HG02759 (cell line): ENCODE measurements at regions not wholly inside any gene's neighbourhood (a gene's known extent, or its start where the extent isn't known, plus 50 kb on each side); places are given as distances from the start of the nearest gene placed in this dataset.
"Not testable (repeated sequence)": the region's sequence is repeated elsewhere in the genome, so short reads cannot be mapped to it uniquely, and the experiment has no call there.

Experiments used
- ATAC-seq: cut with Tn5 transposase; IDR thresholded peaks from one replicate; pipeline ENCODE4 v1.9.1; 2021; ENCODE audit warnings: mild to moderate bottlenecking, moderate library complexity; ENCODE audit not compliant: unreplicated experiment

- ATAC-seq = no peak
Observed at GRCh38 chr2:39487398-39488250, 50.5 kb upstream of the MAP4K3 start.

- no peak for ATAC-seq
Observed at GRCh38 chr2:39488450-39488849, 51.4 kb upstream of the MAP4K3 start.

DNA sequence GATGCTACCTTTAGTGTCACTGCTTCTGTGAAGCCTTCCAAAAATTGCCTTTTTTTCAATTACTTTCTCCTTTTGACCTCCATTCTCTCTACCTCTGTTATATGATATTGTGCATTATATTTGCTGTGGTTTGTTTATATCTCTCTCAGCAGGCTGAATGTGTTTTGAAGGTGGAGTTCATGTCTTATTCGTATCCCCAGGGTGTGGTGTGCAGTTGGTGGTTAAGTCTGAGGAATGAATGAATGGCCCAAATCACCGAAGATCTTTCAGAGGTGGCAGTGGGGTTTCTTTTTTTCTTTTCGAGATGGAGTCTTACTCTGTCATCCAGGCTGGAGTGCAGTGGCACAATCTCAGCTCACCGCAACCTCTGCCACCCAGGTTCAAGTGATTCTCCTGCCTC is 53.5 kb upstream of the MAP4K3 start:
- ATAC-seq = no peak

GRCh38 chr2:39491653-39492052 is 54.6 kb upstream of the MAP4K3 start:
- peak; percentile 13 for ATAC-seq

DNA sequence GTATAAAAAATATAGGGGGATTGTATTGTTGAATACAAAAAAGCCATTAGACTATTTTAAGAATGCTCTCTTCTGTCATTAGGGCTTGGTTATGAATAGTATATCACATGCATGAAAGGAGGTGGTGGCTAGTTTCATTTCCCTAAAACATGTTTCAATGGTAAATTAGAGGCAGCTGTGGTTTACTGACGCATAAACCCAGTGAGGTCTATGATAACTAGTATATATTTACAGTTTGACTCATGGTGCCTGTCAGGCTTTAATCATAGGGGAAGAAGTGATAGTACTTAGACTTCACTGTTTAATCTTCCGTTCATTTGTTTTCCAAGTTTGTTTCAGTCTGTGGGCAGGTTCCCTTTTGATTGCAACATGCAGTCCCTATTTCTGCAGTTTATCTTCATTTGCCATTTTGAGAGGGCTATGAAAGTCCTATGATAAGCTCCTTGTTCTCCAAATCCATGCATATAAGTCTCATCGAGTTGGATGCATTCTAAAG is 55.1 kb upstream of the MAP4K3 start:
- ATAC-seq = peak; percentile 93

DNA sequence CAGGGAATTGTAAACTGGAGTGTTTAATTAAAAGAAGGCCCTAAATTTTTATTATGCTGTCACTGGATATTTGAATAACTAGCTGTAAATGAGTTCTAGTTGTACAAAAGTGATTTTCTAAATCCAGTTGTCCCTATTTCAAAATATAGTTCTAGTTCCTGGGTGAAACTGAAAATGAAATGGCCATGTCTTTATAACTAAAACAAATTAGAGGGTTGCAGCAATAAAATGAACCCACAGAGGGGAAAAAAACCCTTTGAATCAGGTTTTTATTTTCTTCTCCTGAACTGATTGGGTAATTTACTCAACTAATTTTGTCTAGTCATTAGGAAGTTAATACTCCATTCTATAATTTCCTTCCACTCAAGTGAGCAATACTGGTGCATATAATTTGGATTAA is 55.6 kb upstream of the MAP4K3 start:
- ATAC-seq = no peak

- ATAC-seq = peak; percentile 67
Observed at GRCh38 chr2:39494784-39495251, 57.7 kb upstream of the MAP4K3 start.

DNA sequence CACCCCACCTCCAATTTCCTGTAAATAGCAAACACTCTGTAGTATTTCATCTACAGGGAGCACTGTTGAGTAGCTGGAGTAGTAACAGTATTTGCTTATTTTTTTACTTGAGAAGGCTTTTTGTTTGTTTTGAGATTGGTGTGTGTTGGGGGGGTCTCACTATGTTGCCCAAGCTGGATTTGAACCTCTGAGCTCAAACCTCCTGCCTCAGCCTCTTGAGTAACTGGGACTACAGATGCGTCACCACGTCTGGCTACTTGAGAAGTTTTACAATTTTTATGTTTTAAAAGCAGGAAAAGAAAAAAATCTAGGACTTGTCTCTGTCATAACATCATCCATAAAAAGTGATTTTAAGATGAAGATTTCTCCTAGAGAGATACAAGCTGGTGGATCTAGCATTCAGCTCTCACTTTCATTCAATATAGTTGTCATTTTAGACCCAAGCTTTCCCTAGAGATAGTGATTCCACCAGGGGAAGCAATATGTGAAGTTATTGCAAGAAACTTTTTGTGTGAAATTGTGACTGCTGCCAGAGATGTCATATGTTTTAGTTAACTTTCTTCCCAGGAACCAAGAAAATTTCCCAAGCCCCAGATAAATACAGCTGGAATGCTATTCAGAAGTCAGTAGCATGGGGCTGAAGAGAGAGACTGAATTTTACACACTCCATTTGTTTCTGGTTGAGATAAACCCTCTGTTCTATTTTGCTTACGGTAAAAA is 60.2 kb upstream of the MAP4K3 start:
- ATAC-seq = no peak

DNA sequence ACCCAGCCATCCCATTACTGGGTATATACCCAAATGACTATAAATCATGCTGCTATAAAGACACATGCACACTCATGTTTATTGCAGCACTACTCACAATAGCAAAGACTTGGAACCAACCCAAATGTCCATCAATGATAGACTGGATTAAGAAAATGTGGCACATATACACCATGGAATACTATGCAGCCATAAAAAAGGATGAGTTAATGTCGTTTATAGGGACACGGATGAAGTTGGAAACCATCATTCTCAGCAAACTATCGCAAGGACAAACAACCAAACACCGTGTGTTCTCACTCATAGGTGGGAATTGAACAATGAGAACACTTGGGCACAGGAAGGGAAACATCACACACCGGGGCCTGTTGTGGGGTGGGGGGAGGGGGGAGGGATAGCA is 61.1 kb upstream of the MAP4K3 start:
- ATAC-seq = not testable (repeated sequence)

DNA sequence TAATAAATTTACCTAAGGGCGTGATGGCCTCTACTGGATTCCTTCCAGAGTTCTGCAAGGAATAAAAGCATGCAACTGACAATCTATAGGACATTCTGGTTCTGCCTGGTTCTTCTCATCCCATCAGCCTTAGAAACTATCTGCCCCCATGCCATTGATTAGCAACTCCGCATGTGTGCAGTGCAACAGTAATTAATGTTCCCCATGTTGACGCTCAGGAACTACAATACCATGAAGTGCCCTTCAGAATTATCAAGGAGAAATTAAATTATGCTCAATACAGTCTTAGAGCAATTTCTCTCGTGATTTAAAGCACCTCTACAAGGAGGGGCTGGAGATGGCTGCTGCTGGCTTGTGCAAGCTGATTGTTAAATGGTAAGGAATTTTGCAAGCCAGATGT is 61.7 kb upstream of the MAP4K3 start:
- no peak for ATAC-seq

DNA sequence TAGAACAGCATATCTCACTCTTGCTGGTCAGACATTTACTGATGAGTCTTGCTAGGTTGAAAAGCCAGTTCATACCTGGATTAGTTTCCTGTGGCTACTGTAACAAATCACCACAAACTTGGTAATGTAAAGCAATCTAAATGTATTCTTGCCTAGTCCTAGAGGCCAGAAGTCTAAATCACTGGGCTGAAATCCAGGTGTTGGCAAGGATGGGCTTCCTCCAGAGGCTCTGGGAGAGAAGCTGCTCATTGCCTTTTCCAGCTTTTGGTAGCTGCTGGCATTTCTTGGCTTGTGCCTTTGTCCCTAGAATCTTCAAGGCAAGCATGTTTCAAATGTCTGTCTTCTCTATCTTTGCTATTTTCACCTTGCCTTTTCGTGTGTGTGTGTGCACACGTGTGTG is 62.3 kb upstream of the MAP4K3 start:
- ATAC-seq = no peak

DNA sequence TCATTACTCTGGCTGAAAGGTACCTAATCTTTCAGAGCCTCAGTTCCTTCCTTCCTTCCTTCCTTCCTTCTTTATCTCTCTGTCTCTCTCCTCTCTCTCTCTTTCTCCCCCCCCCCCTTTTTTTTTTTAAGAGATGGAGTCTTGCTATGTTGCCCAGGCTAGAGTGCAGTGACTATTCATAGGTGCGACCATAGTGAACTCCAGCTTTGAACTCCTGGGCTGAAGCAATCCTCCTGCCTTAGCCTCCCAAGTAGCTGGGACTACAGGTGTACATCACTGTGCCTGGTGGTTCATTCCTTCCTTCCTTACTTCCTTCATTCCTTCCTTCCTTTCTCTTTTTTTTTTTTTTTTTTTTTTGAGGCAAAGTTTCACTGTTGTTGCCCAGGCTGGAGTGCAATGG is 64.3 kb upstream of the MAP4K3 start:
- ATAC-seq = no peak

GRCh38 chr2:39503277-39503676 is 66.2 kb upstream of the MAP4K3 start:
- no peak for ATAC-seq

DNA sequence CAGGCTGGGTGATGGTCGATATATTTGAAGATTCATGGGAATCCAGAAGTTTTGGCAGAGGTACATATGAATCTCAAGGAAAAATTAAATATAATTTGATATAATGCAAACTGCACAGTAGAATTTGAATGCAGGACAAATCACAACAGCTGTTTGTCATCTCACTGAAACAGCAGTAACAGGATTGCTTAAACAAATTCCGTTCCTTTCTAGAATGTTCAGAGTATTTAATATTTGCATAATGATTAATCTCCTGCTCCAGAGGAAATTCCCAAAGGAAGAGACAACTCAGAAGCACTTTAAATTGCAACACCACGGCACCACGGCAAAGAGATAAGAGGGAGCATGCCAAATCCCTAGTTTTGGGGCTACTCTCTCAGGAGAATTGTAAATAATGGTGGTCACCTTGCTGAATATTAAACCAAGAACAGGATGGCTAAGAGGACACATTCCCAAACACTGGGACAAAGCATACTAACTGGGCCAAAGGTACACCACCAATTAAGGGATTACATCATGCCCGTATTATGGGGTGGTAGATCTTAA is 67.8 kb upstream of the MAP4K3 start:
- ATAC-seq = no peak

DNA sequence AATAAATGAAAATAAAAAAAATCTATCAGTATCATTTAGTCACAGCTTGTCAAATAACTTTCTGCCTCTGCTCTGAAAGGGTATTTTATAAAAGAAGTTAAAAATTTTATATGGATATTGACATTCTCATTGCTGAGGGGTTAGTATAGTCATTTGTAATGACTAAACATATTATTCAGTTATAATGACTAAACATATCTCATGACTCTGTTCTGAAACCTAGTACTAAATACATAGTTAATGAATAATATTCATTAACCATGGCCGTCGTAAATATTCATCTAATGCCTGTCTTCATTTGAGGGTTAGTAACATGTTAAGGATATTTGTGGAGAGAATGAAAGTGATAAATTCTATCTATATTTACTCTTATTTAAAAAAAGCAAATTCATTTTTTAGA is 69.1 kb upstream of the MAP4K3 start:
- peak; percentile 47 for ATAC-seq

- no peak for ATAC-seq
Observed at GRCh38 chr2:39508198-39508597, 71.1 kb upstream of the MAP4K3 start.

DNA sequence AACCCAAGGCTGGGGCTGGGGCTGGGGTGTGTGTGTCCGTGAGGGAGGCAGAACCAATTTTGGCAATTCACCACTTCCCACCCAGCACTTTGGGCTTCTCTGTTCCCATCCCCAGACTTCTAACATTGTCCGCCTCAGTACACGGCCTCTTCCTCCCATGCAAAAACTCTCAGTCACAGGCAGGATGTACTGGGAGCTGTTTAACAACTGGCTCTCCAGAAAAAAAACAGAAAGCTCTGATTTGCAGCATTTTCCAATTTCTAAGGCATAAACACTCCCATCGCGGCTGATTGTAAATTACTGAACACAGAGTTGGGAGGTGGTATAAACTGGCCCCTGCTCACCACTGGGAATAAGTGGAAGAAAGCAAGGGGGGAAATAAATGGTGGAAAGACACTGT is 73.1 kb upstream of the MAP4K3 start:
- no peak for ATAC-seq

GRCh38 chr2:39511219-39511604 is 74.1 kb upstream of the MAP4K3 start:
- ATAC-seq = no peak

- no peak for ATAC-seq
Observed at GRCh38 chr2:39511605-39512433, 74.7 kb upstream of the MAP4K3 start.

DNA sequence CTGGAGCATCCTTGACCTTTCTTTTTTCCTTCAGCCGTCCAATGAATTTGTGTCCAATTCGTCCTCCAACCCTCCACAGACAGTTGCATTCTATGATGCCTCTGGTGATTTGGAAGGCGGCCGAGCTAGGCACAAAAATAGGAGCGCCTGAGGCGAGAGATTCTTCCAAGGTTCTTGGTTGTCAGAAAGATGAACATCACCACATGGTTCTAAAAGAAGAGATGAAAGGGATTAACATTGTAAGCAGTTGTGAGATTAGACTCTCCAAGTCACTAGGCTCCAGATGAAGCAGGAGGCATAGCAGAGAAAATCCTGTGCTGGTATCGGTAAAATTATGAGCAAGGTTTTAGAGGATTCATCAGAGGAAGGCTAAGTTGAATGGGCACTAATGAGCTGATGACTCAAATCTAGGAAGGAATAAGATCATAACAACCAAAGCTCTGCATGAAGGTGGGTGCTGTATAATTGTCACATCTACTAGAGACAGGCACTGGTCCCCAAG is 75.4 kb upstream of the MAP4K3 start:
- no peak for ATAC-seq

DNA sequence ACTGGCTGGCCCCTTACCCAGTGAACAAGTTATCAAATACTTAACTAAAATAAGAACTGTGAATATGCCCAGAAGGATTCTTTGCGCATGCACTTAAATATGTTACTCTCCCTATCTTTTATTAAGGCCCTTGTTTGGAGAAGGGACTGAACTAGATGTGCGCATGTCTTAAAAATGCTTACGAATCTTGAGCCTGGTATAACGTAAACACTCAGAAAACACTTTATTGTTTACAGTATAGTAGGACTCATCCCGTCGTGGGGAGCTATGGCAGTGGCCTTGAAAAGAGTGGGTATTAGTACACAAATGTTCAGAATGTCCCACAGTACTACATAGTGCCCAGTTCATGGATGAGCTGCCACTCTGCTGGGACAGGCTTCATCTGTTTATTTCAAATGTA is 75.9 kb upstream of the MAP4K3 start:
- no peak for ATAC-seq
